ENCODE measurements at regions not wholly inside any gene's neighbourhood (a gene's known extent, or its start where the extent isn't known, plus 50 kb on each side); places are given as distances from the start of the nearest gene placed in this dataset.

GRCh38 chr1:239882967-239883366, 208.7 kb upstream of the FMN2 start:
- Histone ChIP-seq H3K4me1 (ENCODE audit: control insufficient read depth in 5 of 5, insufficient read depth in 5 of 5, low read length in 5 of 5) (no peaks in the 10 kb centered on the region), H3K27me3 (ENCODE audit: control insufficient read depth in 3 of 3, insufficient read depth in 3 of 3, low read length in 2 of 3) (no peaks in the 10 kb centered on the region), H3K9me3 (ENCODE audit: control insufficient read depth in 4 of 4, insufficient read depth in 3 of 4, low read length in 3 of 4) (no peaks in the 10 kb centered on the region), H3K4me3 (no peak overlapping the region), H3K9ac (ENCODE audit: insufficient read depth in 1 of 2, low read length in 2 of 2) (no peak overlapping the region), H3K27ac (ENCODE audit: low read depth in 1 of 2, low read length in 1 of 2) (no peak overlapping the region), H3K36me3 (ENCODE audit: control insufficient read depth in 4 of 4, insufficient read depth in 4 of 4, low read length in 4 of 4) (no peaks in the 10 kb centered on the region)
- ATAC-seq (ENCODE audit: insufficient read depth, low FRiP score) (no peak), DNase-seq (no peak)
- WGBS, 2 donors: 87 to 94% methylated on average over 4 of the region's 4 CpGs
- TF ChIP-seq, protein P1, sequence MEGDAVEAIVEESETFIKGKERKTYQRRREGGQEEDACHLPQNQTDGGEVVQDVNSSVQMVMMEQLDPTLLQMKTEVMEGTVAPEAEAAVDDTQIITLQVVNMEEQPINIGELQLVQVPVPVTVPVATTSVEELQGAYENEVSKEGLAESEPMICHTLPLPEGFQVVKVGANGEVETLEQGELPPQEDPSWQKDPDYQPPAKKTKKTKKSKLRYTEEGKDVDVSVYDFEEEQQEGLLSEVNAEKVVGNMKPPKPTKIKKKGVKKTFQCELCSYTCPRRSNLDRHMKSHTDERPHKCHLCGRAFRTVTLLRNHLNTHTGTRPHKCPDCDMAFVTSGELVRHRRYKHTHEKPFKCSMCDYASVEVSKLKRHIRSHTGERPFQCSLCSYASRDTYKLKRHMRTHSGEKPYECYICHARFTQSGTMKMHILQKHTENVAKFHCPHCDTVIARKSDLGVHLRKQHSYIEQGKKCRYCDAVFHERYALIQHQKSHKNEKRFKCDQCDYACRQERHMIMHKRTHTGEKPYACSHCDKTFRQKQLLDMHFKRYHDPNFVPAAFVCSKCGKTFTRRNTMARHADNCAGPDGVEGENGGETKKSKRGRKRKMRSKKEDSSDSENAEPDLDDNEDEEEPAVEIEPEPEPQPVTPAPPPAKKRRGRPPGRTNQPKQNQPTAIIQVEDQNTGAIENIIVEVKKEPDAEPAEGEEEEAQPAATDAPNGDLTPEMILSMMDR (IDR thresholded peaks at IDR 0.05; ENCODE audit: control extremely low read depth, extremely low read depth): no peak

GRCh38 chr1:239884796-239885195, 206.9 kb upstream of the FMN2 start:
- TF ChIP-seq, protein P1 (IDR thresholded peaks at IDR 0.05; ENCODE audit: control extremely low read depth, extremely low read depth): no peak
- Histone ChIP-seq H3K9ac (ENCODE audit: insufficient read depth in 1 of 2, low read length in 2 of 2) (no peak overlapping the region), H3K27me3 (ENCODE audit: control insufficient read depth in 3 of 3, insufficient read depth in 3 of 3, low read length in 2 of 3) (no peaks in the 10 kb centered on the region), H3K4me3 (no peak overlapping the region), H3K4me1 (ENCODE audit: control insufficient read depth in 5 of 5, insufficient read depth in 5 of 5, low read length in 5 of 5) (no peaks in the 10 kb centered on the region), H3K36me3 (ENCODE audit: control insufficient read depth in 4 of 4, insufficient read depth in 4 of 4, low read length in 4 of 4) (no peaks in the 10 kb centered on the region), H3K9me3 (ENCODE audit: control insufficient read depth in 4 of 4, insufficient read depth in 3 of 4, low read length in 3 of 4) (no peaks in the 10 kb centered on the region), H3K27ac (ENCODE audit: low read depth in 1 of 2, low read length in 1 of 2) (no peak overlapping the region)
- WGBS, 2 donors: 93 to 95% methylated on average over 4 of the region's 4 CpGs
- DNase-seq: no peak
- no peak for ATAC-seq (ENCODE audit: insufficient read depth, low FRiP score)

DNA sequence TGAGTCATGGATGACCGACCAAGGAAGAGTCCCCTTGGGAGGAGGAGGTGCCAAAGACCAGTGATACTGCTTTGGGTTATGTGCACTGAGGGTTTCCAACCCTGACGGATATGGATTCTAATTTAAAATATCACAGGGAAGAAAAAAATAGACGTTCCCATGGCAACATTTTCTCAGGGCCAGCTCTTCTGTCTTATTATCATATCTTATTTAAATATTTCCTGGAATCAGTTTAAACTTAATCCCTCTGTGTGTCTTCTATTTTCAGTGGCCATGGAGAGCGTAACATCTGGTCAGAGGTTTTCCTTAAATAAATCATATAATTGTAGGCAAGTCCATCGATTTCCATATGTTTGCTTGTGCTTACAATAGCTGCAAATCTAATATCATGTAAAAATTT, 205.4 kb upstream of the FMN2 start:
- no peak for ATAC-seq (ENCODE audit: insufficient read depth, low FRiP score)
- Histone ChIP-seq H3K9ac (ENCODE audit: insufficient read depth in 1 of 2, low read length in 2 of 2) (no peak overlapping the region), H3K4me3 (no peak overlapping the region), H3K4me1 (ENCODE audit: control insufficient read depth in 5 of 5, insufficient read depth in 5 of 5, low read length in 5 of 5) (no peaks in the 10 kb centered on the region), H3K36me3 (ENCODE audit: control insufficient read depth in 4 of 4, insufficient read depth in 4 of 4, low read length in 4 of 4) (no peaks in the 10 kb centered on the region), H3K27ac (ENCODE audit: low read depth in 1 of 2, low read length in 1 of 2) (no peak overlapping the region), H3K27me3 (ENCODE audit: control insufficient read depth in 3 of 3, insufficient read depth in 3 of 3, low read length in 2 of 3) (no peaks in the 10 kb centered on the region), H3K9me3 (ENCODE audit: control insufficient read depth in 4 of 4, insufficient read depth in 3 of 4, low read length in 3 of 4) (no peaks in the 10 kb centered on the region)
- DNase-seq: no peak
- WGBS, 2 donors: 85 to 90% methylated on average over 5 of the region's 5 CpGs
- TF ChIP-seq, protein P1 (IDR thresholded peaks at IDR 0.05; ENCODE audit: control extremely low read depth, extremely low read depth): no peak

DNA sequence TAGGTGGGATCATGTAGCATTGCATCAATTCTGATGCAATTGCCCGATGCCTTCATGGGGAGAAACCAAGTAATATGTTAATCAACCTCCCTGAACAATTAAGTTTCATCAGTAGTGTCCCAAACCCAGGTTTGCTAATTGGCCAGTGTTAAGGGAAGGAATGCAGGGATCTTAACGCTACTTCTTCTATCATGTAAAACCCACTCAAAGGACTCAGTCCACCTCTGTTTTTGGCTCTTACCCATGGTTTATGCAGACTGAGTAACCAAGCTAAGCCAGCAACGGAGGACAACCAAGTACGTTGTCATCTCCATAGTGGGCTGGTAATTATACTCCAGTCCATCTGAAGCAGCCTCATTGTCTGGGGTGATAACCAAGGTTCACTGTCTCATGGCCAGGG, 203.0 kb upstream of the FMN2 start:
- Histone ChIP-seq H3K27me3 (ENCODE audit: control insufficient read depth in 3 of 3, insufficient read depth in 3 of 3, low read length in 2 of 3) (peaks cover 0 to 3% (median 0%) of the 10 kb centered on the region in 3 donors), H3K4me1 (ENCODE audit: control insufficient read depth in 5 of 5, insufficient read depth in 5 of 5, low read length in 5 of 5) (peaks cover 0 to 2% (median 0%) of the 10 kb centered on the region in 5 donors), H3K4me3 (no peak overlapping the region), H3K27ac (ENCODE audit: low read depth in 1 of 2, low read length in 1 of 2) (no peak overlapping the region), H3K9ac (ENCODE audit: insufficient read depth in 1 of 2, low read length in 2 of 2) (no peak overlapping the region), H3K9me3 (ENCODE audit: control insufficient read depth in 4 of 4, insufficient read depth in 3 of 4, low read length in 3 of 4) (no peaks in the 10 kb centered on the region), H3K36me3 (ENCODE audit: control insufficient read depth in 4 of 4, insufficient read depth in 4 of 4, low read length in 4 of 4) (no peaks in the 10 kb centered on the region)
- 95 to 96% methylated on average over 4 of the region's 4 CpGs for WGBS, 2 donors
- ATAC-seq (ENCODE audit: insufficient read depth, low FRiP score): no peak
- no peak for DNase-seq
- TF ChIP-seq, protein P1 (IDR thresholded peaks at IDR 0.05; ENCODE audit: control extremely low read depth, extremely low read depth): no peak

All from lung (tissue), 11 donors.